ENCODE measurements at regions not wholly inside any gene's neighbourhood (a gene's known extent, or its start where the extent isn't known, plus 50 kb on each side); places are given as distances from the start of the nearest gene placed in this dataset.

GRCh38 chr15:87483468-87483867, 773.1 kb downstream of the NTRK3 start:
- no peak for TF ChIP-seq POLR2AphosphoS5 (IDR thresholded peaks at IDR 0.05; ENCODE audit: low read depth, low read length)
- TF ChIP-seq, protein P1, sequence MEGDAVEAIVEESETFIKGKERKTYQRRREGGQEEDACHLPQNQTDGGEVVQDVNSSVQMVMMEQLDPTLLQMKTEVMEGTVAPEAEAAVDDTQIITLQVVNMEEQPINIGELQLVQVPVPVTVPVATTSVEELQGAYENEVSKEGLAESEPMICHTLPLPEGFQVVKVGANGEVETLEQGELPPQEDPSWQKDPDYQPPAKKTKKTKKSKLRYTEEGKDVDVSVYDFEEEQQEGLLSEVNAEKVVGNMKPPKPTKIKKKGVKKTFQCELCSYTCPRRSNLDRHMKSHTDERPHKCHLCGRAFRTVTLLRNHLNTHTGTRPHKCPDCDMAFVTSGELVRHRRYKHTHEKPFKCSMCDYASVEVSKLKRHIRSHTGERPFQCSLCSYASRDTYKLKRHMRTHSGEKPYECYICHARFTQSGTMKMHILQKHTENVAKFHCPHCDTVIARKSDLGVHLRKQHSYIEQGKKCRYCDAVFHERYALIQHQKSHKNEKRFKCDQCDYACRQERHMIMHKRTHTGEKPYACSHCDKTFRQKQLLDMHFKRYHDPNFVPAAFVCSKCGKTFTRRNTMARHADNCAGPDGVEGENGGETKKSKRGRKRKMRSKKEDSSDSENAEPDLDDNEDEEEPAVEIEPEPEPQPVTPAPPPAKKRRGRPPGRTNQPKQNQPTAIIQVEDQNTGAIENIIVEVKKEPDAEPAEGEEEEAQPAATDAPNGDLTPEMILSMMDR (IDR thresholded peaks at IDR 0.05 in 2 of 3, conservative IDR thresholded peaks at IDR 0.05 in 1 of 3; ENCODE audit: borderline replicate concordance in 1 of 3, insufficient read depth in 1 of 3, low read depth in 2 of 3, low read length in 2 of 3): no peak
- no peak for TF ChIP-seq CEBPB (IDR thresholded peaks at IDR 0.05; ENCODE audit: low read depth)
- TF ChIP-seq EZH2 (IDR thresholded peaks at IDR 0.05): no peak
- TF ChIP-seq FOSL1 (IDR thresholded peaks at IDR 0.05; ENCODE audit: low read depth): no peak
- no peak for TF ChIP-seq JUND (IDR thresholded peaks at IDR 0.05)
- no peak for TF ChIP-seq ZNF274 (IDR thresholded peaks at IDR 0.05; ENCODE audit: low read depth, low read length)
- TF ChIP-seq EZH2phosphoT487 (IDR thresholded peaks at IDR 0.05; ENCODE audit: borderline replicate concordance): no peak
- TF ChIP-seq SRF (IDR thresholded peaks at IDR 0.05; ENCODE audit: low read depth): no peak
- TF ChIP-seq, protein P2, sequence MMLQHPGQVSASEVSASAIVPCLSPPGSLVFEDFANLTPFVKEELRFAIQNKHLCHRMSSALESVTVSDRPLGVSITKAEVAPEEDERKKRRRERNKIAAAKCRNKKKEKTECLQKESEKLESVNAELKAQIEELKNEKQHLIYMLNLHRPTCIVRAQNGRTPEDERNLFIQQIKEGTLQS (IDR thresholded peaks at IDR 0.05): no peak
